ENCODE measurements at regions not wholly inside any gene's neighbourhood (a gene's known extent, or its start where the extent isn't known, plus 50 kb on each side); places are given as distances from the start of the nearest gene placed in this dataset.
"Not testable (repeated sequence)": the region's sequence is repeated elsewhere in the genome, so short reads cannot be mapped to it uniquely, and the experiment has no call there.

GRCh38 chr1:146478125-146478720 is 249.4 kb upstream of the NOTCH2NLA start:
- not testable (repeated sequence) for H3K36me3 Mint-ChIP-seq (ENCODE audit: unreplicated experiment); H3K4me1 Mint-ChIP-seq (ENCODE audit: low read depth, unreplicated experiment); H3K9me3 Mint-ChIP-seq (ENCODE audit: unreplicated experiment); H3K27me3 Mint-ChIP-seq (ENCODE audit: unreplicated experiment); H3K4me3 Mint-ChIP-seq (ENCODE audit: unreplicated experiment); H3K27ac Mint-ChIP-seq (ENCODE audit: unreplicated experiment)
- peak; percentile 40 for DNase-seq
- peak; percentile 70 for TF ChIP-seq CTCF (IDR thresholded peaks at IDR 0.05; ENCODE audit: partially characterized antibody, unreplicated experiment)

- H3K27ac Mint-ChIP-seq (ENCODE audit: unreplicated experiment); H3K4me1 Mint-ChIP-seq (ENCODE audit: low read depth, unreplicated experiment); H3K36me3 Mint-ChIP-seq (ENCODE audit: unreplicated experiment); H3K27me3 Mint-ChIP-seq (ENCODE audit: unreplicated experiment); H3K9me3 Mint-ChIP-seq (ENCODE audit: unreplicated experiment); H3K4me3 Mint-ChIP-seq (ENCODE audit: unreplicated experiment); DNase-seq: not testable (repeated sequence)
Measured at GRCh38 chr1:146475086-146475485, 246.3 kb upstream of the NOTCH2NLA start.

GRCh38 chr1:146474216-146474615 is 245.4 kb upstream of the NOTCH2NLA start:
- not testable (repeated sequence) for H3K9me3 Mint-ChIP-seq (ENCODE audit: unreplicated experiment); H3K36me3 Mint-ChIP-seq (ENCODE audit: unreplicated experiment); H3K4me1 Mint-ChIP-seq (ENCODE audit: low read depth, unreplicated experiment); DNase-seq; H3K27me3 Mint-ChIP-seq (ENCODE audit: unreplicated experiment); H3K27ac Mint-ChIP-seq (ENCODE audit: unreplicated experiment); H3K4me3 Mint-ChIP-seq (ENCODE audit: unreplicated experiment)

GRCh38 chr1:146472192-146472861 is 243.5 kb upstream of the NOTCH2NLA start:
- H3K36me3 Mint-ChIP-seq (ENCODE audit: unreplicated experiment); H3K27me3 Mint-ChIP-seq (ENCODE audit: unreplicated experiment); H3K4me1 Mint-ChIP-seq (ENCODE audit: low read depth, unreplicated experiment); H3K9me3 Mint-ChIP-seq (ENCODE audit: unreplicated experiment): not testable (repeated sequence)
- Mint-ChIP-seq H3K27ac (ENCODE audit: unreplicated experiment) (peak overlapping the region; percentile 62), H3K4me3 (ENCODE audit: unreplicated experiment) (peak overlapping the region; percentile 82)
- peak; percentile 83 for DNase-seq

GRCh38 chr1:146459939-146460338 is 231.1 kb upstream of the NOTCH2NLA start:
- DNase-seq; H3K9me3 Mint-ChIP-seq (ENCODE audit: unreplicated experiment); H3K4me1 Mint-ChIP-seq (ENCODE audit: low read depth, unreplicated experiment); H3K4me3 Mint-ChIP-seq (ENCODE audit: unreplicated experiment); H3K36me3 Mint-ChIP-seq (ENCODE audit: unreplicated experiment); H3K27me3 Mint-ChIP-seq (ENCODE audit: unreplicated experiment); H3K27ac Mint-ChIP-seq (ENCODE audit: unreplicated experiment): not testable (repeated sequence)

- not testable (repeated sequence) for H3K4me3 Mint-ChIP-seq (ENCODE audit: unreplicated experiment); H3K27me3 Mint-ChIP-seq (ENCODE audit: unreplicated experiment); H3K36me3 Mint-ChIP-seq (ENCODE audit: unreplicated experiment); DNase-seq; H3K27ac Mint-ChIP-seq (ENCODE audit: unreplicated experiment); H3K9me3 Mint-ChIP-seq (ENCODE audit: unreplicated experiment); H3K4me1 Mint-ChIP-seq (ENCODE audit: low read depth, unreplicated experiment)
Measured at GRCh38 chr1:146459308-146459707, 230.5 kb upstream of the NOTCH2NLA start.

- H3K27me3 Mint-ChIP-seq (ENCODE audit: unreplicated experiment); H3K4me3 Mint-ChIP-seq (ENCODE audit: unreplicated experiment); H3K4me1 Mint-ChIP-seq (ENCODE audit: low read depth, unreplicated experiment); H3K36me3 Mint-ChIP-seq (ENCODE audit: unreplicated experiment); DNase-seq; H3K27ac Mint-ChIP-seq (ENCODE audit: unreplicated experiment); H3K9me3 Mint-ChIP-seq (ENCODE audit: unreplicated experiment): not testable (repeated sequence)
Measured at GRCh38 chr1:146448877-146449246, 220.0 kb upstream of the NOTCH2NLA start.

- not testable (repeated sequence) for H3K9me3 Mint-ChIP-seq (ENCODE audit: unreplicated experiment); H3K4me3 Mint-ChIP-seq (ENCODE audit: unreplicated experiment); H3K27me3 Mint-ChIP-seq (ENCODE audit: unreplicated experiment); H3K36me3 Mint-ChIP-seq (ENCODE audit: unreplicated experiment); H3K27ac Mint-ChIP-seq (ENCODE audit: unreplicated experiment); H3K4me1 Mint-ChIP-seq (ENCODE audit: low read depth, unreplicated experiment)
- DNase-seq = peak; percentile 59
Measured at GRCh38 chr1:146448212-146448876, 219.5 kb upstream of the NOTCH2NLA start.

All from glutamatergic neuron (in vitro differentiated cells).